Esophagus muscularis mucosa (tissue), 4 donors: ENCODE measurements at regions not wholly inside any gene's neighbourhood (a gene's known extent, or its start where the extent isn't known, plus 50 kb on each side); places are given as distances from the start of the nearest gene placed in this dataset.
A peak's percentile ranks its signal among the peaks of the same experiment; 100 is the strongest.

ENCODE experiments used
- DNase-seq: peaks from one replicate; pipeline ENCODE4 v3.0.0-alpha.2; 2017; ENCODE audit errors: extremely low spot score
- H3K27ac ChIP-seq, 4 donors: fragments of 200-600 bp; sonication (generic); replicated peaks in 1 of 4; 1 replicate in 3 of 4; 2 replicates in 1 of 4; pipeline ENCODE4 v1.5.1; 2016 to 2019; ENCODE audit warnings: mild to moderate bottlenecking in 1 of 4
- H3K27me3 ChIP-seq, 4 donors: fragments of 200-600 bp; sonication (generic); one replicate each; pipeline versions ENCODE4 v1.5.1 to v1.6.0; 2016 to 2019
- H3K36me3 ChIP-seq, 4 donors: fragments of 200-600 bp; sonication (generic); one replicate each; pipeline ENCODE4 v1.5.1; 2016 to 2019
- H3K4me1 ChIP-seq, 4 donors: fragments of 200-600 bp; sonication (generic); one replicate each; pipeline ENCODE4 v1.5.1; 2016 to 2019
- H3K4me3 ChIP-seq, 4 donors: fragments of 200-600 bp; sonication (generic); 1 replicate in 2 of 4; 2 replicates in 2 of 4; pipeline ENCODE4 v1.5.1; 2016 to 2019; ENCODE audit warnings: mild to moderate bottlenecking in 4 of 4, moderate library complexity in 1 of 4
- H3K9me3 ChIP-seq, 4 donors: fragments of 200-600 bp; sonication (generic); 1 replicate in 3 of 4; 2 replicates in 1 of 4; pipeline ENCODE4 v1.5.1; 2016 to 2019
- EP300 ChIP-seq: sonication (generic); formaldehyde crosslinking; IDR thresholded peaks from one replicate; pipeline ENCODE4 v1.6.1; 2017; ENCODE audit warnings: antibody characterized with exemption
- POLR2A ChIP-seq: fragments of 450-650 bp; IDR thresholded peaks from one replicate; pipeline ENCODE4 v1.6.1; 2017; ENCODE audit warnings: antibody characterized with exemption, moderate library complexity, mild to moderate bottlenecking, low read depth
- POLR2AphosphoS5 ChIP-seq, 2 donors: sonication (generic); formaldehyde crosslinking; IDR thresholded peaks; one replicate each; pipeline ENCODE4 v1.6.1; 2017; ENCODE audit warnings: antibody characterized with exemption in 2 of 2
- WGBS: methylation state at CpG from one replicate; pipeline ENCODE4 v1.1.5; 2018; 5-methylcytosine and 5-hydroxymethylcytosine counted together
- intact Hi-C: fragments of 100-400 bp; cut with DNase I; formaldehyde crosslinking; loops from one replicate; pipeline ENCODE4 v1.15.1; 2023
- TF ChIP-seq, protein P1 (sequence below), 3 experiments: fragments of 200-600 bp in 2 of 3; fragments of 450-650 bp in 1 of 3; sonication (generic) in 2 of 3; IDR thresholded peaks; one replicate each; pipeline ENCODE4 v1.5.1; 2017 to 2019; ENCODE audit warnings: antibody characterized with exemption in 3 of 3, mild to moderate bottlenecking in 2 of 3, moderate library complexity in 1 of 3

- no peaks in the 10 kb centered on the region for H3K27me3 ChIP-seq
- 90% methylated on average over 11 of the region's 11 CpGs for WGBS
- H3K4me1 ChIP-seq = peaks cover 0 to 4% (median 0%) of the 10 kb centered on the region in 4 donors
- no peak for DNase-seq
- no peak for TF ChIP-seq EP300
- TF ChIP-seq POLR2AphosphoS5 (IDR thresholded peaks at IDR 0.05) = no peak
- TF ChIP-seq POLR2A = no peak
- intact Hi-C loops = no loop called here
- H3K4me3 ChIP-seq = no peak overlapping the region
- no peak overlapping the region for H3K27ac ChIP-seq
- no peaks in the 10 kb centered on the region for H3K9me3 ChIP-seq
- no peaks in the 10 kb centered on the region for H3K36me3 ChIP-seq
Measured at GRCh38 chr15:93209690-93210445, 120.9 kb upstream of the RGMA start.

DNA sequence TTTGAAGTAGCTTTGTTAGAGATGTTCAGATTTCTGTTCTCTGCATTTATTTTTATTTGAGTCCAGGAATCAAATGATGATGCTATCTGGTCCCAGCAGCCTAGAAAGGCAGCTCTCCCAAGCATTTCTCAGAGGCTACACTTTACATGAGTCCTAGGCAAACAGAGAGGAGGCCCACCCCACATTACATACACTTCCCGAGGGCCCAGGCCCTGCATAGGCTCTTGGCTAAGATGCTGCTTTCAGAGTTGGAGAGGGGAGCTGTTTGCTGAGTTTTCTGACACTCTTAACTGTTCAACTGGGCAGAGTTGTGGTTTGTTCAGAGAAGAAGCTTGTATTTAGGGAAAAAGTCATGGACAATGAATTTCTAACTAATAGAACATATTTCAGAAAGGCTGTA lies 117.9 kb upstream of the RGMA start:
- whole genome bisulfite sequencing = 50% methylated on average over 1 of the region's 1 CpG
- no peak for TF ChIP-seq POLR2AphosphoS5 (IDR thresholded peaks at IDR 0.05)
- no peak for TF ChIP-seq EP300
- TF ChIP-seq POLR2A = no peak
- TF ChIP-seq, protein P1, sequence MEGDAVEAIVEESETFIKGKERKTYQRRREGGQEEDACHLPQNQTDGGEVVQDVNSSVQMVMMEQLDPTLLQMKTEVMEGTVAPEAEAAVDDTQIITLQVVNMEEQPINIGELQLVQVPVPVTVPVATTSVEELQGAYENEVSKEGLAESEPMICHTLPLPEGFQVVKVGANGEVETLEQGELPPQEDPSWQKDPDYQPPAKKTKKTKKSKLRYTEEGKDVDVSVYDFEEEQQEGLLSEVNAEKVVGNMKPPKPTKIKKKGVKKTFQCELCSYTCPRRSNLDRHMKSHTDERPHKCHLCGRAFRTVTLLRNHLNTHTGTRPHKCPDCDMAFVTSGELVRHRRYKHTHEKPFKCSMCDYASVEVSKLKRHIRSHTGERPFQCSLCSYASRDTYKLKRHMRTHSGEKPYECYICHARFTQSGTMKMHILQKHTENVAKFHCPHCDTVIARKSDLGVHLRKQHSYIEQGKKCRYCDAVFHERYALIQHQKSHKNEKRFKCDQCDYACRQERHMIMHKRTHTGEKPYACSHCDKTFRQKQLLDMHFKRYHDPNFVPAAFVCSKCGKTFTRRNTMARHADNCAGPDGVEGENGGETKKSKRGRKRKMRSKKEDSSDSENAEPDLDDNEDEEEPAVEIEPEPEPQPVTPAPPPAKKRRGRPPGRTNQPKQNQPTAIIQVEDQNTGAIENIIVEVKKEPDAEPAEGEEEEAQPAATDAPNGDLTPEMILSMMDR (IDR thresholded peaks at IDR 0.05) = no peak
- no peaks in the 10 kb centered on the region for H3K27me3 ChIP-seq

GRCh38 chr15:93205413-93205812 lies 116.4 kb upstream of the RGMA start:
- no peaks in the 10 kb centered on the region for H3K9me3 ChIP-seq
- WGBS = 94% methylated on average over 8 of the region's 8 CpGs
- H3K27me3 ChIP-seq = no peaks in the 10 kb centered on the region
- H3K27ac ChIP-seq = no peak overlapping the region
- peak; percentile 70 for DNase-seq
- TF ChIP-seq, protein P1 (IDR thresholded peaks at IDR 0.05) = no peak
- TF ChIP-seq EP300 (no peak), POLR2AphosphoS5 (IDR thresholded peaks at IDR 0.05) (no peak), POLR2A (no peak)
- H3K36me3 ChIP-seq = no peaks in the 10 kb centered on the region
- H3K4me3 ChIP-seq = no peak overlapping the region
- intact Hi-C loops = no loop called here
- no peaks in the 10 kb centered on the region for H3K4me1 ChIP-seq

More for the DNA sequence above, 117.9 kb upstream of the RGMA start:
- H3K36me3 ChIP-seq = no peaks in the 10 kb centered on the region
- H3K27ac ChIP-seq = no peak overlapping the region
- peak; percentile 62 for DNase-seq
- H3K4me3 ChIP-seq = no peak overlapping the region
- no peaks in the 10 kb centered on the region for H3K9me3 ChIP-seq
- intact Hi-C loops = no loop called here
- H3K4me1 ChIP-seq = no peaks in the 10 kb centered on the region

DNA sequence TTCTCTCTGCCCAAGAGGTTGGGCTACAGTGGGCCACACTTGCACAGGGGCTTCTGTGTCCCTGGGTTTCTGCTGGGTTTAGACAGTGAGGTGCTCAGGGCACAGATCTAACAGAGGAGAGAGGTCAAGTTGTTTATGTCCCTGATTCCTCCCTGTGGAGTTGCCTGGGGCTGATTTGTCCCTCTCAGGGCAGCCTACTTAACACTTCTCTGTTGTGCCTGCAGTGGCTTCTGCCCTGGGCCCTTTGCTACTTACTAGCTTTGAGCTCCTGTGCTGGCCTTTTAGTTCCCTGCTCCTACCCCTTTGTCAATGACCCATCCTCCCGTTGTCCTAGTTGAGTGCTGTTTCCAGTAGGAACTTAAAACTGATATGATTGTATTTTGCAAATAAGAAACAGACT lies 114.0 kb upstream of the RGMA start:
- H3K36me3 ChIP-seq = no peaks in the 10 kb centered on the region
- H3K4me3 ChIP-seq = no peak overlapping the region
- H3K27me3 ChIP-seq = no peaks in the 10 kb centered on the region
- peaks cover 0 to 6% (median 3%) of the 10 kb centered on the region in 4 donors for H3K9me3 ChIP-seq
- no peak overlapping the region for H3K27ac ChIP-seq
- no peaks in the 10 kb centered on the region for H3K4me1 ChIP-seq
- intact Hi-C loops = no loop called here
- TF ChIP-seq EP300 = no peak
- TF ChIP-seq, protein P1 (IDR thresholded peaks at IDR 0.05) = no peak
- 47% methylated on average over 1 of the region's 1 CpG for WGBS
- peak; percentile 88 for DNase-seq

- no peaks in the 10 kb centered on the region for H3K4me1 ChIP-seq
- H3K27ac ChIP-seq = no peak overlapping the region
- intact Hi-C loops = no loop called here
- WGBS = 86% methylated on average over 3 of the region's 3 CpGs
- no peaks in the 10 kb centered on the region for H3K27me3 ChIP-seq
- TF ChIP-seq, protein P1 (IDR thresholded peaks at IDR 0.05) = no peak
- TF ChIP-seq EP300 (no peak), POLR2AphosphoS5 (IDR thresholded peaks at IDR 0.05) (no peak), POLR2A (no peak)
- no peak overlapping the region for H3K4me3 ChIP-seq
- no peaks in the 10 kb centered on the region for H3K36me3 ChIP-seq
- DNase-seq = no peak
- peaks cover 0 to 10% (median 7%) of the 10 kb centered on the region in 4 donors for H3K9me3 ChIP-seq
Measured at GRCh38 chr15:93202405-93202804, 113.4 kb upstream of the RGMA start.
